Psoas muscle (tissue), 7 donors: ENCODE measurements at regions not wholly inside any gene's neighbourhood (a gene's known extent, or its start where the extent isn't known, plus 50 kb on each side); places are given as distances from the start of the nearest gene placed in this dataset.

Source experiments
- ATAC-seq, 4 donors: fragments of 200-7000 bp; cut with Tn5 transposase; one replicate each; pipeline ENCODE4 v1.9.1; 2020; ENCODE audit warnings: moderate library complexity in 3 of 4, mild to moderate bottlenecking in 2 of 4
- DNase-seq, 2 donors: peaks; one replicate each; pipeline ENCODE4 v3.0.0-alpha.2; 2020
- H3K27ac ChIP-seq: fragments of 200-600 bp; one replicate; pipeline ENCODE4 v1.8.0; 2022
- H3K27me3 ChIP-seq, 3 donors: fragments of 200-600 bp in 1 of 3; one replicate each; pipeline versions ENCODE4 v1.6.1 to v1.8.0; 2013 to 2022; ENCODE audit warnings: low read length in 2 of 3, mild to moderate bottlenecking in 2 of 3, moderate library complexity in 1 of 3; ENCODE audit not compliant: insufficient read depth in 3 of 3
- H3K36me3 ChIP-seq, 2 donors: fragments of 200-600 bp in 1 of 2; one replicate each; pipeline versions ENCODE4 v1.6.1 to v1.8.0; 2013 to 2022; ENCODE audit warnings: low read depth in 1 of 2, mild to moderate bottlenecking in 1 of 2, moderate library complexity in 1 of 2; ENCODE audit not compliant: insufficient read depth in 1 of 2
- H3K4me1 ChIP-seq: fragments of 200-600 bp; one replicate; pipeline ENCODE4 v1.8.0; 2022
- H3K4me3 ChIP-seq: fragments of 200-600 bp; one replicate; pipeline ENCODE4 v1.8.0; 2022; ENCODE audit warnings: mild to moderate bottlenecking
- H3K9me3 ChIP-seq: fragments of 200-600 bp; one replicate; pipeline ENCODE4 v1.8.0; 2022
- WGBS, 3 donors: extraction: QIAGEN DNeasy Blood & Tissue Kit; methylation state at CpG; one replicate each; pipeline versions ENCODE4 v1.1.6 to v1.1.7; 2013; 5-methylcytosine and 5-hydroxymethylcytosine counted together
- intact Hi-C, 2 donors: fragments of 100-400 bp; cut with DNase I; formaldehyde crosslinking; loops; one replicate each; pipeline versions ENCODE4 v1.11.0 to v1.14.2; 2022
- TF ChIP-seq, protein P1 (sequence below): fragments of 200-600 bp; IDR thresholded peaks from one replicate; pipeline ENCODE4 v1.8.0; 2022; ENCODE audit warnings: antibody characterized with exemption
- donor health status: healthy with polysubstance abuse.
- donor health status: DM: no; HTN: no; CAD: no; lungs with moderate emphysema.
- donor health status: Bipolar disorder and iron deficiency.
- donor health status: healthy.
- donor health status: DM: yes; HTN: yes; CAD: no.
- donor health status: DM: no; HTN: no; CAD: no.
- donor health status: DM: yes; HTN: yes; CAD: no.

GRCh38 chr16:47944589-47944988, 211.2 kb downstream of the ABCC12 start:
- Histone ChIP-seq H3K4me3 (no peak overlapping the region), H3K27ac (no peak overlapping the region), H3K9me3 (no peaks in the 10 kb centered on the region), H3K36me3 (no peaks in the 10 kb centered on the region), H3K4me1 (no peaks in the 10 kb centered on the region), H3K27me3 (no peaks in the 10 kb centered on the region)
- intact Hi-C loops, result no loop called here
- 87 to 88% (median 87%) methylated on average over 10 of the region's 10 CpGs for WGBS, 3 donors
- TF ChIP-seq, protein P1, sequence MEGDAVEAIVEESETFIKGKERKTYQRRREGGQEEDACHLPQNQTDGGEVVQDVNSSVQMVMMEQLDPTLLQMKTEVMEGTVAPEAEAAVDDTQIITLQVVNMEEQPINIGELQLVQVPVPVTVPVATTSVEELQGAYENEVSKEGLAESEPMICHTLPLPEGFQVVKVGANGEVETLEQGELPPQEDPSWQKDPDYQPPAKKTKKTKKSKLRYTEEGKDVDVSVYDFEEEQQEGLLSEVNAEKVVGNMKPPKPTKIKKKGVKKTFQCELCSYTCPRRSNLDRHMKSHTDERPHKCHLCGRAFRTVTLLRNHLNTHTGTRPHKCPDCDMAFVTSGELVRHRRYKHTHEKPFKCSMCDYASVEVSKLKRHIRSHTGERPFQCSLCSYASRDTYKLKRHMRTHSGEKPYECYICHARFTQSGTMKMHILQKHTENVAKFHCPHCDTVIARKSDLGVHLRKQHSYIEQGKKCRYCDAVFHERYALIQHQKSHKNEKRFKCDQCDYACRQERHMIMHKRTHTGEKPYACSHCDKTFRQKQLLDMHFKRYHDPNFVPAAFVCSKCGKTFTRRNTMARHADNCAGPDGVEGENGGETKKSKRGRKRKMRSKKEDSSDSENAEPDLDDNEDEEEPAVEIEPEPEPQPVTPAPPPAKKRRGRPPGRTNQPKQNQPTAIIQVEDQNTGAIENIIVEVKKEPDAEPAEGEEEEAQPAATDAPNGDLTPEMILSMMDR, result no peak
- ATAC-seq, result no peak
- no peak for DNase-seq

DNA sequence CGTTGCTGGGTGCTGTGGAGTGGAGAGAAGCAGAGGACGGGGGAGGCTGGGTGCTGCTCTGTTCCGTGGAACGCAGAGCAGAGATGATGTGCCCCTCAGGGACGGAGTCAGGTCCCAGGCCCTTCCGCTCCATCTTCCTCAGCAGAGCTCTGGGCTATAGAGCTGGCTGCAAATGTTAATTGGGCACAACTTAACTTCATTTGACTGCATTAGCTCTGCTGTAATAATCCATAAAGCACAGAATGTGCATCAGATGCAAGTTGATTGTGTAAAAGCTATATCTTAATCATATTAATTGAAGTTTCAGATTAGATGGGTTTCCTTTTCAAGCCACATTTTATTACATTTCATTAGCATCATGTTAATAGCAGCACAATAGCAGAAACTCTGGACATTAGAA, 212.6 kb downstream of the ABCC12 start:
- WGBS, 3 donors, result 79 to 84% (median 84%) methylated on average over 6 of the region's 6 CpGs
- intact Hi-C loops, result no loop called here

DNA sequence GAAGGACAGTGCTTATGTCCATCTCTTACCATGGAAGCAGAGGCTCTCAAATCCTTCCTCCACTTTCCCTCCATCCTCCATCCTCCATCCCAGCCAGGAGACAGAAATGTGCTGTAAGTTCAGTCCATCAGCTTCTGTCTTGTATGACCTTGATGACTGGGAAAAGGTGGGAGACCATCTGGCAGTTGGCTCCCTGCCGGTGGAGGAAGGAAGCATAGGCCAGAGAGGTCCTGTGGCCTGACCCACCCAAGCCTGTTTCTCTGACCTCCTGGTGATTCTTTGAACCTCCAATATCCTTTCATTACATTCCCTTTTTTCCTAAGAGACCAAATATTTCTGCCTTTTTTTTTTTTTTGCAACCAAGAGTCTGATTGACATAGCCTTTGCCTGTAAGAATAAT, 215.3 kb downstream of the ABCC12 start:
- H3K36me3 ChIP-seq, result no peaks in the 10 kb centered on the region
- peaks cover 4% of the 10 kb centered on the region for H3K9me3 ChIP-seq
- H3K27me3 ChIP-seq, result no peaks in the 10 kb centered on the region
- no peak overlapping the region for H3K4me3 ChIP-seq
- no peak overlapping the region for H3K27ac ChIP-seq
- DNase-seq, result no peak
- TF ChIP-seq, protein P1, result no peak
- WGBS, 3 donors, result 48 to 56% (median 56%) methylated on average over 1 of the region's 1 CpG
- intact Hi-C loops, result no loop called here
- no peak for ATAC-seq
- H3K4me1 ChIP-seq, result no peaks in the 10 kb centered on the region

More for the DNA sequence above, 212.6 kb downstream of the ABCC12 start:
- TF ChIP-seq, protein P1, result no peak
- Histone ChIP-seq H3K27me3 (no peaks in the 10 kb centered on the region), H3K4me3 (no peak overlapping the region), H3K27ac (no peak overlapping the region), H3K9me3 (no peaks in the 10 kb centered on the region), H3K4me1 (no peaks in the 10 kb centered on the region), H3K36me3 (no peaks in the 10 kb centered on the region)
- DNase-seq, result no peak
- ATAC-seq, result no peak

DNA sequence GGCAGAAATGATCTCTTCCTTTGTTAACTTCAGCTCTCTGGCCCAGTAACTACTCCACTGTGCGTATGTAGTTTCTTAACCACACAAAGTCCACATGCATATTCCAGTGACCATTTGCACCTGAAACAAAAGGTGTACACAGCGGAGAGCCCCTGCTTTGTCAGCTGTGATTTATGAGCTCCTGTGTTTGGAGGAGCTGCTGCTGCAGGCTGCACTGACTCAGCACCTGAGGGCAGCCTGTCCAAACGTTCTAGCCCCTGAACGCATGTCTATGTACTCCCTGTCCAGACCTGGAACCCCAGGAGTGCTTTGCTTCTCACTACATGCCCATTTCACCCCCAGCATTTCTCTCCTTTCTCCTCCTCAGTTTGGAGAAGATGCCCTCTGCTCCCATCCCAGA, 216.1 kb downstream of the ABCC12 start:
- ATAC-seq, result no peak
- WGBS, 3 donors, result 60 to 66% (median 60%) methylated on average over 4 of the region's 4 CpGs
- intact Hi-C loops, result no loop called here
- TF ChIP-seq, protein P1, result no peak
- H3K4me1 ChIP-seq, result no peaks in the 10 kb centered on the region
- no peaks in the 10 kb centered on the region for H3K27me3 ChIP-seq
- no peak overlapping the region for H3K4me3 ChIP-seq
- H3K27ac ChIP-seq, result no peak overlapping the region
- H3K9me3 ChIP-seq, result peaks cover 4% of the 10 kb centered on the region
- no peak for DNase-seq
- H3K36me3 ChIP-seq, result no peaks in the 10 kb centered on the region

DNA sequence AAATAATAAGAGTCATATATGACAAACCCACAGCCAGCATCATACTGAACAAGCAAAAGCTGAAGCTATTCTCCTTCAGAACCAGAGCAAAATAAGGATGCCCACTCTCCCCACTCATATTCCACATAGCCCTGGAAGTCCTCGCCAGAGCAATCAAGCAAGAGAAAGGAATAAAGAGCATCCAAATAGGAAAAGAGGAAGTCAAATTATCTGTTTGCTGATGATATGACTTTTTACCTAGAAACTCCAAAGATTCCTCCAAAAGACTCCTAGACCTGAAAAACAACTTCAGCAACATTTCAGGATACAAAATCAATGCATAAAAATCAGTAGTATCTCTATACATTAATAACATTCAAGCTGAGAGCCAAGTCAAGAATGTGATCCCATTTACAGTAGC, 217.5 kb downstream of the ABCC12 start:
- Histone ChIP-seq H3K27me3 (no peaks in the 10 kb centered on the region), H3K4me1 (no peaks in the 10 kb centered on the region), H3K4me3 (no peak overlapping the region), H3K27ac (no peak overlapping the region), H3K36me3 (no peaks in the 10 kb centered on the region), H3K9me3 (peaks cover 4% of the 10 kb centered on the region)
- DNase-seq (no peak), ATAC-seq (no peak)
- TF ChIP-seq, protein P1, result no peak
- intact Hi-C loops, result no loop called here
- WGBS, 3 donors, result 74 to 90% (median 90%) methylated on average over 1 of the region's 1 CpG
